RWPE2 (cell line): ENCODE measurements at regions not wholly inside any gene's neighbourhood (a gene's known extent, or its start where the extent isn't known, plus 50 kb on each side); places are given as distances from the start of the nearest gene placed in this dataset.

Experiments
- ATAC-seq: fragments of 200-7000 bp; cut with Tn5 transposase; 3 replicates; pipeline ENCODE4 v1.9.1; 2021; ENCODE audit warnings: low read depth
- DNase-seq: peaks from one replicate; pipeline ENCODE4 v3.0.0-alpha.2; 2020; ENCODE audit warnings: low spot score
- H3K27ac ChIP-seq: fragments of 450-650 bp; 2 replicates; pipeline ENCODE4 v1.5.1; 2017; ENCODE audit warnings: mild to moderate bottlenecking; ENCODE audit not compliant: poor library complexity, severe bottlenecking
- H3K27me3 ChIP-seq: fragments of 250-450 bp; sonication (Bioruptor Pico); 2 replicates; pipeline ENCODE4 v1.5.1; 2021; ENCODE audit warnings: mild to moderate bottlenecking, moderate library complexity; ENCODE audit not compliant: insufficient read depth, poor library complexity, severe bottlenecking
- H3K36me3 ChIP-seq: fragments of 250-450 bp; sonication (Bioruptor Pico); 2 replicates; pipeline ENCODE4 v1.5.1; 2020; ENCODE audit warnings: low read depth, mild to moderate bottlenecking, moderate library complexity
- H3K4me1 ChIP-seq: fragments of 250-450 bp; sonication (Bioruptor Pico); 2 replicates; pipeline ENCODE4 v1.5.1; 2021; ENCODE audit warnings: mild to moderate bottlenecking, moderate library complexity; ENCODE audit not compliant: insufficient read depth, poor library complexity, severe bottlenecking
- H3K4me3 ChIP-seq: fragments of 250-450 bp; sonication (Bioruptor Pico); 2 replicates; pipeline ENCODE4 v1.5.1; 2021; ENCODE audit warnings: mild to moderate bottlenecking, moderate library complexity; ENCODE audit not compliant: severe bottlenecking
- H3K9me3 ChIP-seq: fragments of 250-450 bp; sonication (Bioruptor Pico); 2 replicates; pipeline ENCODE4 v1.5.1; 2021; ENCODE audit warnings: mild to moderate bottlenecking, moderate library complexity; ENCODE audit not compliant: severe bottlenecking
- CTCF ChIP-seq: fragments of 450-650 bp; IDR thresholded peaks from one replicate; pipeline ENCODE4 v1.5.1; 2017; ENCODE audit warnings: mild to moderate bottlenecking, moderate library complexity; ENCODE audit not compliant: poor library complexity, severe bottlenecking

DNA sequence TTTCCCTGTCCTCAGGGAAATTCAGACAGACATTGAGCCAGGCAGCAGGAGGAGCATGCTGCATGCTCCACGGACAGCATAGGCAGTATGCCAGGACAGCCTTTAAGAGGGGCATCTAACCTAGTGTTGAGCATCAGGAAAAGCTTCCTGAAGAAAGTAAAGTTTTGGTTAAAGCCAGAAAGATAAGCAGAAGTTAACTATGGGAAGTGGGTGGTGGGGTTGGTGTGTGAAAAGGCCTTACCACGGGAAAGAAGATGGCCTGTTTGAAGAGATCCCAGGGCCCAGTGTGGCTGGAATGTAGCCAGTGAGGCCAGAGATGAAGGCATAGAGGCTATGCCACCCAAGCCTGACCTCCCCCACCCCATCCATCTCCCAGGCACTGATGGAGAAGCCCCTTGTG is 102.4 kb upstream of the PLXNA4 start:
- Histone ChIP-seq H3K9me3 (no peaks in the 10 kb centered on the region), H3K4me3 (no peak overlapping the region), H3K36me3 (no peaks in the 10 kb centered on the region), H3K27me3 (no peaks in the 10 kb centered on the region), H3K27ac (no peak overlapping the region), H3K4me1 (no peaks in the 10 kb centered on the region)
- ATAC-seq: no peak
- DNase-seq: no peak
- TF ChIP-seq CTCF: no peak

DNA sequence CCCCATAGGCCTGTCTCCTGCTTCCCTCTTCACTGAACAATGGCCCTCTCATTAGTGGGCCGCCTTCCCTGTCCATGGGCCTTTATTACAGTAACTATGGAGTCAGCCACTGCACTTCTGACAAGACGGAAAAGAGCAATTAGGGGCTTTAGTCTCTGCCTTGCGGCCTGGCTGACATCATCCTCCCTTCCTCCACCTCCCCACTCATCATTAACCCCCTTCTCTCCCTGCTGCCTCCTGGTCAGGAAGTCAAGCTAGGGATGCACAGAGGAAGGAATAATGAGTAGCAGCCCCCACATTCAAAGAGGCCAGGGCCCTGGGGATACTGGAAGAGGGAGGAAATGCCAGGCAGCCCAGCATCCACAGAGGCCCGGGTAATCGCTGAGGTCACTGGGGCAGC is 101.6 kb upstream of the PLXNA4 start:
- ATAC-seq (no peak), DNase-seq (no peak)
- H3K27ac ChIP-seq: no peak overlapping the region
- no peaks in the 10 kb centered on the region for H3K9me3 ChIP-seq
- no peaks in the 10 kb centered on the region for H3K4me1 ChIP-seq
- H3K4me3 ChIP-seq: no peak overlapping the region
- no peaks in the 10 kb centered on the region for H3K27me3 ChIP-seq
- no peak for TF ChIP-seq CTCF
- H3K36me3 ChIP-seq: no peaks in the 10 kb centered on the region

- H3K4me3 ChIP-seq: no peak overlapping the region
- ATAC-seq: no peak
- DNase-seq: no peak
- no peaks in the 10 kb centered on the region for H3K9me3 ChIP-seq
- no peaks in the 10 kb centered on the region for H3K27me3 ChIP-seq
- H3K4me1 ChIP-seq: no peaks in the 10 kb centered on the region
- TF ChIP-seq CTCF: no peak
- H3K36me3 ChIP-seq: no peaks in the 10 kb centered on the region
- H3K27ac ChIP-seq: no peak overlapping the region
Observed at GRCh38 chr7:132672200-132672990, 96.1 kb upstream of the PLXNA4 start.

- H3K9me3 ChIP-seq: no peaks in the 10 kb centered on the region
- ATAC-seq: peak; percentile 19; the same call in 1 of the 3 replicates
- no peaks in the 10 kb centered on the region for H3K4me1 ChIP-seq
- H3K27ac ChIP-seq: no peak overlapping the region
- H3K4me3 ChIP-seq: no peak overlapping the region
- no peaks in the 10 kb centered on the region for H3K36me3 ChIP-seq
- DNase-seq: no peak
- no peaks in the 10 kb centered on the region for H3K27me3 ChIP-seq
- TF ChIP-seq CTCF: no peak
Observed at GRCh38 chr7:132666774-132667172, 90.5 kb upstream of the PLXNA4 start.

DNA sequence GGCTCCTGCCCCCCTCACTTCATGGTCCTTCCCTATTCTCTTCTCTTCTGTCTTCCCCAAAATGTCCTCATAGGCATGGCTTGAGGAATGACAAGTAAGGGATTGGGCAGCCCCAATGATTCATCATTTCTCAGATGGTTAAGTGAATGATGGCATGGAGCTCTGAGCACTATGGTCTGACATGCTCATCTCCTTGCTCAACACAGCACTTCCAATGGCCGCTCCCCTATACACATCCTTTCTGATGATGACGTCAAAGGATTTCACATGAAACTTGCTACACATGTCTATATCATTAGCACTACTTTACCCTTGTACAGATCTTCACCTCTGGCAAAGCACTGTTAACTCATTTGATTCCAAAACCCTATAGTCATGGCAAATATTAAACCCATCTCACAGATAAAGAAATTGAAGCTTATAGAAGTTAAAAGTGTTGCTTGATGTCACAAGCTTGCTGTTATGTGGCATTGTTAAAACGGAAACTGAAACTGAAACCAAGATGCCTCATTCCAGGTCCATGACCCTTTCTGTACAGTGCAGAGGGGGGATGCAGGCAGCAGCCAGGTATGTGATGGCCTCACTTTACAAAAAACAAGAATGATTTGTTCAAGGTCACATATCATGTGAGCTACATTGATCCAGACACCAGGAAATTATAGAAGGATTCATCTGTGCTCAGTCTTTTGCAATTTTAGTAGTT is 90.0 kb upstream of the PLXNA4 start:
- DNase-seq (no peak), ATAC-seq (no peak)
- H3K27me3 ChIP-seq: no peaks in the 10 kb centered on the region
- no peaks in the 10 kb centered on the region for H3K4me1 ChIP-seq
- no peaks in the 10 kb centered on the region for H3K36me3 ChIP-seq
- H3K9me3 ChIP-seq: no peaks in the 10 kb centered on the region
- no peak overlapping the region for H3K4me3 ChIP-seq
- no peak for TF ChIP-seq CTCF
- H3K27ac ChIP-seq: no peak overlapping the region
